Cardiac muscle cell (in vitro differentiated cells and primary cell): ENCODE measurements at regions not wholly inside any gene's neighbourhood (a gene's known extent, or its start where the extent isn't known, plus 50 kb on each side); places are given as distances from the start of the nearest gene placed in this dataset.

Experiments used
- DNase-seq, 2 donors: peaks; one replicate each; pipeline versions ENCODE4 v3.0.0 to v3.0.0-alpha.2; 2010 to 2017; ENCODE audit warnings: low read depth in 1 of 2, low spot score in 1 of 2
- H3K27ac ChIP-seq: fragments of 200-600 bp; sonication (generic); 2 replicates; pipeline ENCODE4 v1.5.1; 2016
- H3K27me3 ChIP-seq: fragments of 200-600 bp; sonication (generic); 2 replicates; pipeline ENCODE4 v1.6.0; 2016; ENCODE audit warnings: control low read depth
- H3K36me3 ChIP-seq: fragments of 200-600 bp; sonication (generic); 2 replicates; pipeline ENCODE4 v1.5.1; 2016; ENCODE audit warnings: control low read depth
- H3K4me1 ChIP-seq: fragments of 200-600 bp; sonication (generic); 2 replicates; pipeline ENCODE4 v1.8.1; 2017; ENCODE audit warnings: low read depth, mild to moderate bottlenecking, mixed run types
- H3K4me3 ChIP-seq: fragments of 200-600 bp; sonication (generic); 2 replicates; pipeline ENCODE4 v1.5.1; 2016; ENCODE audit warnings: mild to moderate bottlenecking
- H3K9me3 ChIP-seq: fragments of 200-600 bp; sonication (generic); 2 replicates; pipeline ENCODE4 v1.5.1; 2017; ENCODE audit warnings: low read depth, mild to moderate bottlenecking, control low read depth
- CTCF ChIP-seq: IDR thresholded peaks from 2 replicates; pipeline ENCODE4 v1.5.1; 2012; ENCODE audit warnings: low read depth, mild to moderate bottlenecking, low read length

GRCh38 chr10:128295003-128295402, 168.8 kb upstream of the MKI67 start:
- Histone ChIP-seq H3K36me3 (no peaks in the 10 kb centered on the region), H3K4me1 (peaks cover 8% of the 10 kb centered on the region), H3K9me3 (no peaks in the 10 kb centered on the region), H3K27ac (no peak overlapping the region), H3K4me3 (no peak overlapping the region), H3K27me3 (no peaks in the 10 kb centered on the region)
- no peak for DNase-seq
- no peak for TF ChIP-seq CTCF

DNA sequence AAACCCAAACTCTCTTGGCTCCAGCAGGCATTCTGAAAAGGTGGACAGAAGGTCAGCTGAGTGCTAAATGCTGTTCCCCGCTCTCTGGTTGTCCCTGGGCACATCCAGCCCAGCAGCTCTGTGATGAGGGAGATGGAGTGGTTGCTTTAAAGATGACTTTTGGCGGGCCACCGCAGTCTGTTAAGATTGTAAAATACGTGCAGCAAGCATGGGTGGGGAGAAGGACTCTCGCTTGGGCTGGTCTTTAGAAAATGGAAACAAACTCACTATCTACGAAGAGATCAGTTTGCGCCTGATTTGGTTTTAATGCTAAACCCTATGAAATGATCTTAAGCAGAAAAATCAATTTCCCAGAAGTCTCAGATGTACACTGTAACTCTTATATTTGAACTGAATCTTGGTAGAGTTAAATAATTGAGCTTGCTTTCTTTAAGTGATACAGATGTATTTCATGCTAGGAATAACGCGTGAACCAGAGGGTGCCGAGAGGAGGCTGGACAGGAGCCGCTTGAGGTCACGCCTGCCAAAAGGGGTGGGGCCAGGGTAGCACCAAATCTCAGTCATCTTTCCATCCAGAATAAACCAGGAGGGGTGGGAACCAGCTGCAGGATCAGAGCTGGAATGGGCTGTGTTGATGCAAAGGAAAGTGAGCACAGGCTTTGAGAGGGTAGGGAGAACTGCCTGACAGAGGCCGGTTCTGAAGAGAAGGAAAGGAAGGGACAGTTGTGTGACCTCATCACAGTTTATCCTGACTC, 170.2 kb upstream of the MKI67 start:
- TF ChIP-seq CTCF, result no peak
- H3K36me3 ChIP-seq, result no peaks in the 10 kb centered on the region
- no peak overlapping the region for H3K4me3 ChIP-seq
- no peak for DNase-seq
- no peaks in the 10 kb centered on the region for H3K9me3 ChIP-seq
- H3K27ac ChIP-seq, result no peak overlapping the region
- H3K4me1 ChIP-seq, result peaks cover 8% of the 10 kb centered on the region
- no peaks in the 10 kb centered on the region for H3K27me3 ChIP-seq

GRCh38 chr10:128297709-128298378, 171.6 kb upstream of the MKI67 start:
- no peaks in the 10 kb centered on the region for H3K9me3 ChIP-seq
- DNase-seq, result peak in 1 of 2 donors; percentile 27
- no peak for TF ChIP-seq CTCF
- H3K36me3 ChIP-seq, result no peaks in the 10 kb centered on the region
- H3K4me3 ChIP-seq, result no peak overlapping the region
- no peaks in the 10 kb centered on the region for H3K27me3 ChIP-seq
- peaks cover 8% of the 10 kb centered on the region for H3K4me1 ChIP-seq
- peak overlapping the region; percentile 61 for H3K27ac ChIP-seq

DNA sequence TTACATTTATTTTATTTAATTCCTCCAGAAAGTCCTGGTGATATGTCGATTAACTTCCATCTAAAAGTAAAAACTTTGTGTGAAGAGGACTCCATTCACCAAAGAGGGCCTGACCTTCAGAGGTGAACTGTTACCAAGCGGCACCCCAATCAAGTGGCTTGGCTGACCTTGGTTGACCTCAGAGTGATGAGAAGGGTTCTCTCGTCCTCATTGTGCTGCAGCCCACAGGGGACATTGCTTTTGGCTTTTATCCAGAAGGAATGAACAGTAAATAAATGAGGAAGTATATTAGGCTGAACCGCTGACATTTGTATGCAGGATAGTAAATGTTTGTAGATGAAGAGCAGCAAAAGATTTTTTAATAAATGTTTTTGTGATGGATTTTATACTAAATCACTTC, 172.4 kb upstream of the MKI67 start:
- Histone ChIP-seq H3K36me3 (no peaks in the 10 kb centered on the region), H3K9me3 (no peaks in the 10 kb centered on the region), H3K4me1 (peaks cover 8% of the 10 kb centered on the region), H3K27me3 (no peaks in the 10 kb centered on the region), H3K4me3 (no peak overlapping the region), H3K27ac (peak overlapping the region; percentile 61)
- TF ChIP-seq CTCF, result no peak
- DNase-seq, result peak in 1 of 2 donors; percentile 14

DNA sequence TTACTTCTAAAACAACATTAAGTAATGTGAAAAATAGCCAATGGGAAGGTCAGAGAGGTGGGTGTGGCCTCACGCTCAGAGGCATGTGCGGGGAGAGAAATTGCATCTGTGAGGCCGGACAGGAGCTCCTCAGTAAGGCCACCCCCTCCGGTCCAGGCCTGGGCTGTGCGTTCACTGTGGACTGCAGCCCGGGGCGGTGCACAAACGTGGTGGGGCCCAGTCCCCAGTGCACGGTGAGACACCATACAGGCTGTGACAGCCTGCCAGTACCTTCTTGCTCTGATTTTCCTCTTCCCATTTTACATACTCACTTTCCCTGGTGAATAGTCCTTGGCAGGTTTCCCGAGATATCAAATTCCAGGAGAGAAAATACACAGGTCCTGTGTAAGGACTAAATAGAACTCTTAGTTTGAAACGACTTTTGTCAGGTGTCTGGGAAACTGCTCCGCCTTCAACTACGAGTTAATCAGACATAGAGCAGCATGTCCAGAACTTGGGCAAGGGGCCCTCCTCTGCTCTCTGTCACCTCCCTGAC, 174.1 kb upstream of the MKI67 start:
- TF ChIP-seq CTCF, result no peak
- H3K4me1 ChIP-seq, result peaks cover 8% of the 10 kb centered on the region
- DNase-seq, result no peak
- H3K27ac ChIP-seq, result no peak overlapping the region
- no peaks in the 10 kb centered on the region for H3K9me3 ChIP-seq
- H3K27me3 ChIP-seq, result no peaks in the 10 kb centered on the region
- H3K36me3 ChIP-seq, result no peaks in the 10 kb centered on the region
- H3K4me3 ChIP-seq, result no peak overlapping the region
